MM.1S (cell line): ENCODE measurements at regions not wholly inside any gene's neighbourhood (a gene's known extent, or its start where the extent isn't known, plus 50 kb on each side); places are given as distances from the start of the nearest gene placed in this dataset.

Experiments used
- CTCF ChIP-seq: fragments of 300-600 bp; sonication (generic); IDR thresholded peaks from 2 replicates; pipeline ENCODE4 v1.5.1; 2016; ENCODE audit warnings: antibody characterized with exemption, low read length, mixed read lengths
- EZH2phosphoT487 ChIP-seq: fragments of 300-600 bp; sonication (generic); IDR thresholded peaks from 2 replicates; pipeline ENCODE4 v1.6.1; 2018; ENCODE audit warnings: antibody characterized with exemption, low read length

GRCh38 chr2:34147780-34148179 is 548.7 kb upstream of the FAM98A start:
- TF ChIP-seq CTCF (no peak), EZH2phosphoT487 (no peak)
